ENCODE measurements at regions not wholly inside any gene's neighbourhood (a gene's known extent, or its start where the extent isn't known, plus 50 kb on each side); places are given as distances from the start of the nearest gene placed in this dataset.

DNA sequence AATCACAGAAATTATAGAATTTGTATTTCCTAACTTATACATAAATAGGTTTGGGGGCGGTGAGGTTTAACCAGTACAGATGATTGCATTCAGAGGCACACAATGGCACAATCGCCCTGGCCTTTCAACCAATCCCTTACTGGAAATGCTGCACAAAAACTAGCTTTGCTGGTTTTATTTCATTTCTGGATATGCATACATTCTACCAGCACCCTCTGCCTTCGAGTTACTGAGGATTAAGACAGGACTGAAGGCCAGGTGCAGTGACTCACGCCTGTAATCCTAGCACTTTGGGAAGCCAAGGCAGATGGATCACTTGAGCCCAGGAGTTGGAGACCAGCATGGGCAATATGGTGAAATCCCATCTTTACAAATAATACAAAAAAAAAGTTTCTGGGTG is 336.1 kb downstream of the ARRDC4 start:
- TF ChIP-seq POLR2AphosphoS5 (IDR thresholded peaks at IDR 0.05) (no peak), POLR2A (IDR thresholded peaks at IDR 0.05) (no peak)
- TF ChIP-seq, protein P1, sequence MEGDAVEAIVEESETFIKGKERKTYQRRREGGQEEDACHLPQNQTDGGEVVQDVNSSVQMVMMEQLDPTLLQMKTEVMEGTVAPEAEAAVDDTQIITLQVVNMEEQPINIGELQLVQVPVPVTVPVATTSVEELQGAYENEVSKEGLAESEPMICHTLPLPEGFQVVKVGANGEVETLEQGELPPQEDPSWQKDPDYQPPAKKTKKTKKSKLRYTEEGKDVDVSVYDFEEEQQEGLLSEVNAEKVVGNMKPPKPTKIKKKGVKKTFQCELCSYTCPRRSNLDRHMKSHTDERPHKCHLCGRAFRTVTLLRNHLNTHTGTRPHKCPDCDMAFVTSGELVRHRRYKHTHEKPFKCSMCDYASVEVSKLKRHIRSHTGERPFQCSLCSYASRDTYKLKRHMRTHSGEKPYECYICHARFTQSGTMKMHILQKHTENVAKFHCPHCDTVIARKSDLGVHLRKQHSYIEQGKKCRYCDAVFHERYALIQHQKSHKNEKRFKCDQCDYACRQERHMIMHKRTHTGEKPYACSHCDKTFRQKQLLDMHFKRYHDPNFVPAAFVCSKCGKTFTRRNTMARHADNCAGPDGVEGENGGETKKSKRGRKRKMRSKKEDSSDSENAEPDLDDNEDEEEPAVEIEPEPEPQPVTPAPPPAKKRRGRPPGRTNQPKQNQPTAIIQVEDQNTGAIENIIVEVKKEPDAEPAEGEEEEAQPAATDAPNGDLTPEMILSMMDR (IDR thresholded peaks at IDR 0.05) = no peak
